Mammary epithelial cell (primary cell): ENCODE measurements at regions not wholly inside any gene's neighbourhood (a gene's known extent, or its start where the extent isn't known, plus 50 kb on each side); places are given as distances from the start of the nearest gene placed in this dataset.

Experiments used
- CTCF ChIP-seq, 2 donors: IDR thresholded peaks in 1 of 2; conservative IDR thresholded peaks in 1 of 2; 2 replicates each; pipeline ENCODE4 v1.5.1; 2011 to 2012; ENCODE audit warnings: inconsistent platforms in 2 of 2, low read length in 2 of 2, mild to moderate bottlenecking in 2 of 2, control low read depth in 1 of 2, low read depth in 1 of 2; ENCODE audit not compliant: insufficient read depth in 1 of 2; ENCODE audit errors: extremely low read depth in 1 of 2
- EZH2 ChIP-seq: IDR thresholded peaks from 2 replicates; pipeline ENCODE4 v1.6.1; 2012; ENCODE audit warnings: low read length, inconsistent platforms, borderline replicate concordance

DNA sequence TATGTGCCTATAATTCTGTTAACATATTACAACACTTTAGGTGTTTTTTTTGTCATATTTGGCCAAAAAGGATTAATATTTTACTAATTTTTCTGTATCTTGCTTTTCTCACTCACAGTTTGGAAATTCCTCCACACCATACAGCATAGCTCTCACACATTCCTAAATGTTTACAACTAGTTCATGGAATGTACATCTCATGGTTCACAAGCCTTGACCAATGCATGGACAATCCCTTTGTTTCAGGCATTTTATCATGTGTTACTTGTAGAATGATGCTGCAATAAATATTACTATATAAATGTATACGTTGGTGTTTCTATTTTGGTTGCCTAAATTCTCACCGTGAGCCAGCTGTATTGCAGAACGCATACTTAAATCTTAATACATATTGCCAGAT is 80.5 kb upstream of the SPATA31C2 start:
- TF ChIP-seq CTCF (conservative IDR thresholded peaks at IDR 0.05 in 1 of 2, IDR thresholded peaks at IDR 0.05 in 1 of 2; ENCODE audit: extremely low read depth in 1 of 2, insufficient read depth in 1 of 2, low read depth in 1 of 2, low read length in 2 of 2) (no peak), EZH2 (no peak)
